ENCODE measurements at regions not wholly inside any gene's neighbourhood (a gene's known extent, or its start where the extent isn't known, plus 50 kb on each side); places are given as distances from the start of the nearest gene placed in this dataset.

DNA sequence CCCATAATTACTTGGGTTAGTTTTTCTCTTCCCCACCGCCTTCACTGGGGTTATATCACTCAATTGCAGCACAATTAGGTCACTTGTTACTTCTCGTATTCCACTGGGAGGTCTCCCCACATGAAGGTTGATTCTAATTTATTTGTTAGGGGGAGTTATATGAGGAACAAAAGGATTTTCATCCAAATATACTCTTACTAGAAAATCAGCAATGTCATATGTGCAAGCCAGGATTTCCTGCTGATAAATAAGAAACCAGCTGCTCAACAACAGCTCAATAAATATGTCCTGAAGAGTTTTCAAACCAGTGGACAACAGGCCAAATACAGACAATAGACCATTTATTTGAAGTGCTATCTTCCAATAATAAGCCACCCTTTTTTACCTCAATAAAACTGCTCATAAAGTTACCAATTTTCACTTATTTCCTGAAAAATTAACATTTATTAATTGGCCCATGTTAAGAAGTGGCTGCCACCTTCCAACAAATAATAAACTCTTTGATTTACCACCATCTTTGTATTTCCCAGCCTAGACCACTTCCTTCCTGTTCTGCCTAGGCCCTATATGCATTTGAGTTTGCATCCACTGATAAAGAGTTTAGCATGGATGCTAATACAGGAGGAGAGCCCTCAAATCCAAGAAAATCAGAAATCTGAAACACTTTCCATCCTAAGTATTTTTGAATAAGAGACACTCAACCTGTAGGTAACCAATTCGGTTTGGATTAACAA lies 184.4 kb upstream of the SLC39A10 start:
- TF ChIP-seq POLR2AphosphoS5 (IDR thresholded peaks at IDR 0.05) (no peak), POLR2A (IDR thresholded peaks at IDR 0.05) (no peak)
- TF ChIP-seq, protein P1, sequence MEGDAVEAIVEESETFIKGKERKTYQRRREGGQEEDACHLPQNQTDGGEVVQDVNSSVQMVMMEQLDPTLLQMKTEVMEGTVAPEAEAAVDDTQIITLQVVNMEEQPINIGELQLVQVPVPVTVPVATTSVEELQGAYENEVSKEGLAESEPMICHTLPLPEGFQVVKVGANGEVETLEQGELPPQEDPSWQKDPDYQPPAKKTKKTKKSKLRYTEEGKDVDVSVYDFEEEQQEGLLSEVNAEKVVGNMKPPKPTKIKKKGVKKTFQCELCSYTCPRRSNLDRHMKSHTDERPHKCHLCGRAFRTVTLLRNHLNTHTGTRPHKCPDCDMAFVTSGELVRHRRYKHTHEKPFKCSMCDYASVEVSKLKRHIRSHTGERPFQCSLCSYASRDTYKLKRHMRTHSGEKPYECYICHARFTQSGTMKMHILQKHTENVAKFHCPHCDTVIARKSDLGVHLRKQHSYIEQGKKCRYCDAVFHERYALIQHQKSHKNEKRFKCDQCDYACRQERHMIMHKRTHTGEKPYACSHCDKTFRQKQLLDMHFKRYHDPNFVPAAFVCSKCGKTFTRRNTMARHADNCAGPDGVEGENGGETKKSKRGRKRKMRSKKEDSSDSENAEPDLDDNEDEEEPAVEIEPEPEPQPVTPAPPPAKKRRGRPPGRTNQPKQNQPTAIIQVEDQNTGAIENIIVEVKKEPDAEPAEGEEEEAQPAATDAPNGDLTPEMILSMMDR (IDR thresholded peaks at IDR 0.05 in 8 of 11, conservative IDR thresholded peaks at IDR 0.05 in 3 of 11) = no peak

All from spleen (tissue), 7 donors.